GM12892 (cell line): ENCODE measurements at regions not wholly inside any gene's neighbourhood (a gene's known extent, or its start where the extent isn't known, plus 50 kb on each side); places are given as distances from the start of the nearest gene placed in this dataset.
"Not testable (repeated sequence)": the region's sequence is repeated elsewhere in the genome, so short reads cannot be mapped to it uniquely, and the experiment has no call there.

Experiments
- DNase-seq: peaks from one replicate; pipeline ENCODE4 v3.0.0; 2011; ENCODE audit not compliant: insufficient read length
- FAIRE-seq: peaks from 2 replicates; lab custom pipeline; 2011; peaks lifted over from hg19 to GRCh38; lab: Jason Lieb, UNC
- POLR2A ChIP-seq: IDR thresholded peaks from 2 replicates; pipeline ENCODE4 v1.6.1; 2011; ENCODE audit warnings: low read depth, low read length, control low read depth
- POLR2AphosphoS5 ChIP-seq: IDR thresholded peaks from 2 replicates; pipeline ENCODE4 v1.6.1; 2011; ENCODE audit warnings: low read depth, low read length, control low read depth
- TAF1 ChIP-seq: IDR thresholded peaks from 2 replicates; pipeline ENCODE4 v1.6.1; 2011; ENCODE audit warnings: low read depth, mild to moderate bottlenecking, control low read depth, low read length, borderline replicate concordance

- TF ChIP-seq POLR2A = no peak
- no peak for TF ChIP-seq TAF1
- TF ChIP-seq POLR2AphosphoS5 = no peak
- FAIRE-seq = no peak
- DNase-seq = no peak
Measured at GRCh38 chr2:8144131-8144631, 537.7 kb upstream of the ID2 start.

GRCh38 chr2:8144785-8145184 is 537.1 kb upstream of the ID2 start:
- no peak for TF ChIP-seq POLR2AphosphoS5
- FAIRE-seq = no peak
- no peak for DNase-seq

- DNase-seq, FAIRE-seq: not testable (repeated sequence)
Measured at GRCh38 chr2:8145375-8145774, 536.5 kb upstream of the ID2 start.

GRCh38 chr2:8146132-8147005 is 535.5 kb upstream of the ID2 start:
- DNase-seq (no peak), FAIRE-seq (no peak)
- TF ChIP-seq TAF1 (no peak), POLR2A (no peak), POLR2AphosphoS5 (no peak)

GRCh38 chr2:8148260-8149006 is 533.4 kb upstream of the ID2 start:
- TF ChIP-seq POLR2AphosphoS5 = no peak
- FAIRE-seq = no peak
- no peak for DNase-seq

- DNase-seq (no peak), FAIRE-seq (no peak)
- TF ChIP-seq POLR2A (no peak), POLR2AphosphoS5 (no peak), TAF1 (no peak)
Measured at GRCh38 chr2:8149007-8149405, 532.9 kb upstream of the ID2 start.

- TF ChIP-seq POLR2AphosphoS5 = no peak
- TF ChIP-seq POLR2A = no peak
- no peak for TF ChIP-seq TAF1
- DNase-seq = no peak
- FAIRE-seq = no peak
Measured at GRCh38 chr2:8149985-8150539, 531.8 kb upstream of the ID2 start.

GRCh38 chr2:8151888-8152287 is 530.0 kb upstream of the ID2 start:
- TF ChIP-seq POLR2AphosphoS5 (no peak), TAF1 (no peak), POLR2A (no peak)
- FAIRE-seq (no peak), DNase-seq (no peak)

- no peak for TF ChIP-seq POLR2AphosphoS5
- TF ChIP-seq TAF1 = no peak
- TF ChIP-seq POLR2A = no peak
- peak; percentile 43 for DNase-seq
- peak; percentile 78 for FAIRE-seq
Measured at GRCh38 chr2:8152392-8153257, 529.2 kb upstream of the ID2 start.

GRCh38 chr2:8153258-8153718 is 528.6 kb upstream of the ID2 start:
- no peak for TF ChIP-seq POLR2AphosphoS5
- no peak for TF ChIP-seq POLR2A
- DNase-seq (no peak), FAIRE-seq (no peak)

GRCh38 chr2:8154270-8154669 is 527.6 kb upstream of the ID2 start:
- FAIRE-seq (no peak), DNase-seq (no peak)
- TF ChIP-seq POLR2A (no peak), POLR2AphosphoS5 (no peak), TAF1 (no peak)
